Fibroblast of lung (primary cell): ENCODE measurements at regions not wholly inside any gene's neighbourhood (a gene's known extent, or its start where the extent isn't known, plus 50 kb on each side); places are given as distances from the start of the nearest gene placed in this dataset.

Source experiments
- CTCF ChIP-seq, 2 donors: IDR thresholded peaks in 1 of 2; conservative IDR thresholded peaks in 1 of 2; 1 replicate in 1 of 2; 2 replicates in 1 of 2; pipeline ENCODE4 v1.5.1; 2011 to 2012; ENCODE audit warnings: low read length in 2 of 2, control low read depth in 1 of 2, inconsistent platforms in 1 of 2, low read depth in 1 of 2, mild to moderate bottlenecking in 1 of 2
- EZH2 ChIP-seq: IDR thresholded peaks from 2 replicates; pipeline ENCODE4 v1.5.1; 2012; ENCODE audit warnings: low read length, control low read depth, mild to moderate bottlenecking; ENCODE audit errors: missing control alignments

DNA sequence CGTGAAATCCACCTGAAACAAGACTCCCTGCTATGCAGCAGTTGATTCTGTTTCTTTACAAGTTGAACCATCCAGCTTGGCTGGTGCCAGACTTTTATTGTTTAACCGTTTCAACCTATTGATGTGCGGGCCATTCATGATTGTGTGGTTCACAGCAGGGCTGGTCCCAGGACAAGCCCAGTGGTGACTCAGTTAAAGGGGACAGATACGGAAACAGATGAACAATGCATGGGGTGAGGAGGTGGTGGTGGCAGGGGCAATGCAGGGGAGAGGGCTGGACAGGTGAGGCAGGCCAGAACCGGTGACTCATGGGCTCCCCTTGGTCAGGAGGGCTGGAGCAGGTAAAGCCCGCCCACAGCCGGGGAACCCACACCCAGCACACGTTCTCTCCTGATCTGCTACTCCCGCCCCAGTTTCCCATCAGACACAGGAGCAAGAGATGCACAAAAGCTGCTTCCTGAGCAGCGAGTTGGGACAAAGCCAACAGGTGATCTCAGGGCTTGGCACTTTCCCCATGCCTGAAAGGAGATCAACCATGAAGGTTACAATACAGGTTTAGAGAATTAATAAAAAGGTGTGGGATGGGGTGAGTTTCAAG is 232.2 kb downstream of the LY86 start:
- TF ChIP-seq CTCF (conservative IDR thresholded peaks at IDR 0.05 in 1 of 2, IDR thresholded peaks at IDR 0.05 in 1 of 2; ENCODE audit: low read depth in 1 of 2, low read length in 2 of 2), result no peak
- TF ChIP-seq EZH2, result no peak
